Stimulated activated naive CD8-positive, alpha-beta T cell treated with anti-CD3 and anti-CD28 coated beads, Interleukin-15, amount 100 ng/mL, for 72 hours (primary cell): ENCODE measurements at regions not wholly inside any gene's neighbourhood (a gene's known extent, or its start where the extent isn't known, plus 50 kb on each side); places are given as distances from the start of the nearest gene placed in this dataset.
"Not testable (repeated sequence)": the region's sequence is repeated elsewhere in the genome, so short reads cannot be mapped to it uniquely, and the experiment has no call there.

Experiments
- ATAC-seq: fragments of 150-1000 bp; cut with Tn5 transposase; 2 replicates; pipeline ENCODE4 v1.10.0; 2021; ENCODE audit warnings: mild to moderate bottlenecking, moderate library complexity
- DNase-seq, 2 donors: peaks; one replicate each; pipeline ENCODE4 v3.0.0; 2021 to 2022
- H3K27ac Mint-ChIP-seq, 2 donors: one replicate each; pipeline ENCODE4 v1.8.0; 2022; ENCODE audit warnings: mild to moderate bottlenecking in 2 of 2, mixed read lengths in 2 of 2, moderate library complexity in 2 of 2
- H3K27me3 Mint-ChIP-seq: one replicate; pipeline ENCODE4 v1.8.0; 2022; ENCODE audit warnings: mixed read lengths
- H3K4me1 Mint-ChIP-seq: one replicate; pipeline ENCODE4 v1.8.0; 2022; ENCODE audit warnings: mild to moderate bottlenecking, mixed read lengths
- H3K4me3 Mint-ChIP-seq, 2 donors: one replicate each; pipeline ENCODE4 v1.8.0; 2022; ENCODE audit warnings: mild to moderate bottlenecking in 2 of 2, mixed read lengths in 2 of 2, moderate library complexity in 1 of 2
- H3K9me3 Mint-ChIP-seq, 2 donors: one replicate each; pipeline ENCODE4 v1.8.0; 2022; ENCODE audit warnings: mixed read lengths in 2 of 2

DNA sequence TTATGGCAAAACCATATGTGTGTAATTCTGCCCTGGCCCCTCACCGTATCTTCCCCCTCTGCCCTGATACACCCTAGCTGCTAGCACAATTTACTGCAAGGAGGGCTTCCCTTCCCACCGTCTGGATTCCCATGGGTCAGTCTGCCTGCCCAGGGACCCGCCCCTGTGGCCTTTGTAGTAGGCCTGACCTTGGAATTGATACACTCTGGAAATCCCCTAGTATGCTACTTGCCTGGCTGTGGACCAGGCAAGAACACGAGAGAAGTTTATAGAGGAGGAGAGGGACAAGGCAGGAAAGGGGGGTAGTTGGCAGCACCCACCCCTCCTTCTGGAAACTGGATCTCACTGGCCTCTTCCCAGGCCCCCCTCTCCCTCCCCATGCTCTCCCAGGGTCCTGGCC is 115.8 kb upstream of the CCL21 start:
- Mint-ChIP-seq H3K9me3 (peaks cover 0 to under 1% of the 10 kb centered on the region in 2 donors), H3K4me1 (no peaks in the 10 kb centered on the region), H3K27ac (no peak overlapping the region), H3K27me3 (no peaks in the 10 kb centered on the region), H3K4me3 (no peak overlapping the region)
- no peak for DNase-seq
- ATAC-seq, result no peak

DNA sequence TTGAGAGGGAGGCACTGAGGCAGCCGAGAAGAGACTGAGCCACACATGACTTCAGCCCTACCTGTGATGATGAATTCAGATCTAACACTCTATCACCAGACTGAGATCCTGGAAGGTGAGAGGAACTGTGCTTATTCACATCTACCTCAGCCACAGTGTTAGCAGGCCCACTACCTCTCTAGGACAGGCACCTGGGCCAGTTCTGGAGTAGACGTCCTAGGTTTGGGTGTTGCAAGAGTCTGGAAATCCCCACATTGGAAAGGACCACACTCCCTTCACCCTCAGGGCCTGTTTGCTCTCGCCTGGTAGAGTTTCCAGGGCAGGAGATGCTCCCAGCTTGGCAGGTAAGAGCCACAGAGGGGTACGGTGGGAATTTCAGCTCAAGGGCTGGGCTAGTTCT is 113.8 kb upstream of the CCL21 start:
- Mint-ChIP-seq H3K4me1 (no peaks in the 10 kb centered on the region), H3K9me3 (peaks cover 6% of the 10 kb centered on the region in 2 donors), H3K27ac (no peak overlapping the region), H3K27me3 (no peaks in the 10 kb centered on the region), H3K4me3 (no peak overlapping the region)
- no peak for ATAC-seq
- no peak for DNase-seq

DNA sequence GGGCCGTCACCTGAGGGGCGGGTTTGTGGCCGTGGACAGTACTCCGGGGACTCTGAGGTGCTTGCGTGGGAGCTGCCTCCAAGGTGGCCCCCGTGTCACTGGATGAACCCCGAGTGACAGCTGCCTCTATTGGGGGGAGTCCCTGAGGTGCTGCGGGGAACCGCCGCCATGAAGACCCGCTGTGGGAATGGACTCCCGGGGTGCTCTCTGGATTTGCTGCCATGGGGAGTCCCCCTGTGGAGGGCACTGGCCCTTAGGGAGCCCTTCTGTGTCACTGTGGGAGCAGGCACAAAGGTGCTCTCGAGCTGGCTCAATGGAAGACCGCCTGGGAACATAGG is 100.2 kb upstream of the CCL21 start:
- peaks cover 10 to 18% of the 10 kb centered on the region in 2 donors for H3K9me3 Mint-ChIP-seq
- peaks cover 6% of the 10 kb centered on the region for H3K4me1 Mint-ChIP-seq
- no peak overlapping the region for H3K27ac Mint-ChIP-seq
- ATAC-seq (no peak), DNase-seq (no peak)
- H3K27me3 Mint-ChIP-seq, result peaks cover 75% of the 10 kb centered on the region
- no peak overlapping the region for H3K4me3 Mint-ChIP-seq

DNA sequence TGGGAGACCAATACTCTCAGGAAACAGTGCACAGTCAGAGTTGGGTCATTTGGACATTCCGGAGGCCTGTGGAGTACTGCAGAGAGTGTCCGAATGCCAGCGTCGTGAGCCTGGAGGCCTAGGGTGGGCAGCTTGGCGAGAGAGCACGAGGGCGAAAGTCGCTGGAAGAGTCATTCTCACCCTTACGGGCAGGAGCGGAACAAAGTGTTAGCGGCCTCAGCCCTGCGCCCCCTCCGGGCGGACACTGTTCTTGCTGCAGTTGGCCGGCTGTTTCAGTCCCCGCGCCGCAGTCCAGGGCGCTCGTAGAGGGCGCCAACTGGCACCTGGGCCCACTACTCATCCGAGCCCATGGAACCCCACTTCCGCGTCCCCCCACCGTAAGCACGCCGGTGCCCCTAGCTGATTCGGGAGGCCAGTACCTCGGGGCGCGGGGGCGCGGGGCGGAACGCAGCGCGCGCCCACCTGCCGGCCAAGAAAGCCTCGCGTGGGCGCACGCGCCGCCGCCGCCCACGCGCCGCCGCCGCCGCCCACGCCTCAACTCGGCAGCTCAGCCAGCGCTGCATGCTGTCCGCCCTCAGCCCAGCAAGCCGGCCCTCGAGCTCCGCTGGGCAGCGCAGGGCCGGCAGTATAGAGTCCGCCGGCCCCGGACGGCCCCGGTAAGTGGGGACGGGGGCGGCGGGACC is 99.7 kb upstream of the CCL21 start:
- DNase-seq (no peak), ATAC-seq (no peak)
- no peak overlapping the region for H3K27ac Mint-ChIP-seq
- H3K4me3 Mint-ChIP-seq, result peak overlapping the region; percentile 14 to 25
- peaks cover 6% of the 10 kb centered on the region for H3K4me1 Mint-ChIP-seq
- peaks cover 70% of the 10 kb centered on the region for H3K27me3 Mint-ChIP-seq
- peaks cover 10 to 18% of the 10 kb centered on the region in 2 donors for H3K9me3 Mint-ChIP-seq

DNA sequence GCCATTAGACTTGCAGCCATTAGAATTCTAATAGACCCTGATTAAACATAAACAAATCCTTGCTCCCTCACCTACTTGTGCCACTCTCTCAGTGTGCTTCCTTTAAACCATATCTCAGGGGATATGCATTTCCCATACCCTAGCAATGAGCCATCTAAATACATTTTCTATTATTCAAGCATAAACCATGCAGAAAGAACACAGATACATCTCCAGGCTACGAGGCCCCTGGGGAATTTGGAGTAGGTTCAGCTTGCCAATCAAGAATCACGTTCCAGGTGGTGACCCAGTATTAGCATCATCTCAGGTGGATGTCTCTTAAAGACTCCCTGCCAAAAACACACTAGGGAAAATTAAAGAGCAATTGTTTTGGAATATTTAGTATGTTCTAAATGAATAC is 93.0 kb upstream of the CCL21 start:
- no peak overlapping the region for H3K4me3 Mint-ChIP-seq
- no peaks in the 10 kb centered on the region for H3K4me1 Mint-ChIP-seq
- H3K27me3 Mint-ChIP-seq, result peaks cover 47% of the 10 kb centered on the region
- H3K9me3 Mint-ChIP-seq, result peaks cover 0 to 10% of the 10 kb centered on the region in 2 donors
- DNase-seq, result no peak
- ATAC-seq, result no peak
- no peak overlapping the region for H3K27ac Mint-ChIP-seq

DNA sequence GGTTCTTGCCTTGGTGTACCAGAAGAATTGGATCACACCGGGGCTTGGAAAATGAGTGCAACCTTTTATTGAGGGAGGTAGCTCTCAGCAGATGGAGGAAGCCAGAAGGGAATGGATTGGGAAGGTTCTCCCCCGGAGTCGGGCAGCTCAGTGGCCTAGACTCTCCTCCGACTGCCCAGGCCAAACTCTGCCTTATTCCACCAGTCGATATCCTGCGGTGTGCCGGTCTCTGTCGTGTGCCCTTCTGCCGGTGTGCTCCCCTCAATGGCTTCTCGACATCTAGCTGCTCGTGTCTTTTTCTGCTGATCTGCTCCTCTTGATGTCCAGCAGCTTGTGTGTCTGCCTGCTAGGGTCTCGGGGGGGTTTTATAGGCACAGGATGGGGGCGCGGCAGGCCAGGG is 87.4 kb upstream of the CCL21 start:
- ATAC-seq (no peak), DNase-seq (no peak)
- H3K4me3 Mint-ChIP-seq, result no peak overlapping the region
- no peaks in the 10 kb centered on the region for H3K4me1 Mint-ChIP-seq
- peaks cover 67% of the 10 kb centered on the region for H3K27me3 Mint-ChIP-seq
- H3K9me3 Mint-ChIP-seq, result no peaks in the 10 kb centered on the region
- no peak overlapping the region for H3K27ac Mint-ChIP-seq

DNA sequence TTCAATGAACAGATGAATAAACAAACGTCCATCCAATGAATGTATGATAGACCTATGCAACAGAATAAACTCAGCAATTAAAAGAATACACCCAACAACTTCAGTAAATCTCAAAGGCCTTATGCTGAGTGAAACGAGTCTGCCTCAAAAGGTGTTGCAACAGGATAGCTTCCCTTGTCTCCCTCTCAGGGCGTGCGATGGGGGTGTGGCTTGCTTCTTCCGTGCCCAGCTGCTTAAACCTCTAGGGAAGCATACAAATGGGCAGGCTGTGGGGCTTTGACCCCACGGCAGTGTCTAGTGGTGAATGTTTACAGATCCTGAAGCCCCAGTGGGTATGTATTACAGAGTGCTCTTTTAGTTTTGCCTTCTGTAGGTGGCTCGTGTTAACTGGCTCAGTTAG is 87.0 kb upstream of the CCL21 start:
- no peak overlapping the region for H3K27ac Mint-ChIP-seq
- ATAC-seq (no peak), DNase-seq (no peak)
- H3K27me3 Mint-ChIP-seq, result peaks cover 67% of the 10 kb centered on the region
- no peak overlapping the region for H3K4me3 Mint-ChIP-seq
- H3K4me1 Mint-ChIP-seq, result no peaks in the 10 kb centered on the region
- no peaks in the 10 kb centered on the region for H3K9me3 Mint-ChIP-seq

DNA sequence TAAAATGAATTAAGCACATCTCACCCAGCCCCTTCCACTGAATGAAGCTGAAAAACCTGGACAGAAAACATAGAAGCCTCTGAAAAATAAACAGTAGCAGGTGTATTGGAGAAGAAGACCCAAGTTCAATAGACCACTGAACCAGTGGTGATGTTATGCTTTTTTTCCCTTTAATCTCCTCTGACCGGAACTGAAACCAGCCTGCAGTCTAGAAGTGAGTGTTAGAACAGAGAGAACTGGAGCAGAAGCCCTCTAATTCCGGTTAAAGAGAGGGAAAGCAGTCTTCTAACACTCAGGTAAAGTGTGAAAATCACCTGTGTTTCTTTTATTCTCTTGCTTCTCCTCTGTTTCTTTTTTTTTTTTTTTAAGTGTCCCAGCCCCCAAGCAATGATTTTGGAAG is 83.5 kb upstream of the CCL21 start:
- H3K4me3 Mint-ChIP-seq, result no peak overlapping the region
- DNase-seq (no peak), ATAC-seq (no peak)
- H3K4me1 Mint-ChIP-seq, result no peaks in the 10 kb centered on the region
- peaks cover 64% of the 10 kb centered on the region for H3K27me3 Mint-ChIP-seq
- no peaks in the 10 kb centered on the region for H3K9me3 Mint-ChIP-seq
- no peak overlapping the region for H3K27ac Mint-ChIP-seq

DNA sequence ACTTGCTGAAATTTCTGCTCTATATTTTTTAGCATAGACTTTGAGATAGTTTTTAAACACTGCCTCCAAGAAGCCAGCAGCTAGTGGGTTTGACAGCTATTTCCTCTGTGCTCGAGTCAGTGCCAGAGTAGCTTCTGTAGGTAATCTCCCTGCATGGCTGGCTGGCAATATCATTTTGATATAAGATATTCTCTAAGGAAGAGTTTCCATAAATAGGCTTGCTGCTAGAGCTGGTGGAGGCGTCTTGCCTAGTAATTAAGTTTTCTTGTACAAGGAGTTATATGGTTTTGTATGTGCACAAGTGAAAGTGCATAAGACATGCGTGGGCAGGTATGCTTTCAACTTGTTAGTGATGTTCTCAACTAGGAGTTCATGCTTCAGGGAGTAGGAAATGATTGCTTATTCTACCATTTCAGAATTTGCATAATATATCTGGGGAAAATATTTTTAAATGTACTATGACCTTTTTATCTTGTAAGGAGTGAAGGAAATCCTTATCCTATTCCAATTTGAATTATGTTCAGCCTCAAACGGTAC is 74.1 kb upstream of the CCL21 start:
- Mint-ChIP-seq H3K4me1 (no peaks in the 10 kb centered on the region), H3K27me3 (peaks cover 16% of the 10 kb centered on the region), H3K27ac (no peak overlapping the region), H3K4me3 (no peak overlapping the region), H3K9me3 (no peaks in the 10 kb centered on the region)
- no peak for ATAC-seq
- no peak for DNase-seq

DNA sequence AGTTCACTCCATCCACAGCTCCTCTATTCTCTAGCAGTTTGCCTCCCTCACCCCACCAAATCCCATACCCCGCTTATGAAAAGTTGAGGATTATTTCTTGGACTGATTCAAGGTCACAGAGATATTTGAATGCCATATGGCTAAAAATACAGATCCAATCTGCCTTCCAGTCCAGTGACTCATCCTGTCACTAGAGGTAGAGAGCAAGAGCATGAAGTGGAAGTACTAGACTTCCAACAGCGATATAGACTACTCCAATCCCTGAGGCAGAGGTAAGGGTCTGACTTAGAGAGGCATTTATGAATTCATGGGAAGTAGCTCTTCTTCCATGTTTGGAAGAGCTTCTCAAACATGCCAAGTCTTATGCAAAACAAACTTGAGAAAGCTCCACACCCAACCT is 72.4 kb upstream of the CCL21 start:
- H3K4me3 Mint-ChIP-seq, result no peak overlapping the region
- ATAC-seq, result no peak
- peaks cover 23% of the 10 kb centered on the region for H3K27me3 Mint-ChIP-seq
- no peak for DNase-seq
- H3K9me3 Mint-ChIP-seq, result no peaks in the 10 kb centered on the region
- H3K27ac Mint-ChIP-seq, result no peak overlapping the region
- H3K4me1 Mint-ChIP-seq, result no peaks in the 10 kb centered on the region

DNA sequence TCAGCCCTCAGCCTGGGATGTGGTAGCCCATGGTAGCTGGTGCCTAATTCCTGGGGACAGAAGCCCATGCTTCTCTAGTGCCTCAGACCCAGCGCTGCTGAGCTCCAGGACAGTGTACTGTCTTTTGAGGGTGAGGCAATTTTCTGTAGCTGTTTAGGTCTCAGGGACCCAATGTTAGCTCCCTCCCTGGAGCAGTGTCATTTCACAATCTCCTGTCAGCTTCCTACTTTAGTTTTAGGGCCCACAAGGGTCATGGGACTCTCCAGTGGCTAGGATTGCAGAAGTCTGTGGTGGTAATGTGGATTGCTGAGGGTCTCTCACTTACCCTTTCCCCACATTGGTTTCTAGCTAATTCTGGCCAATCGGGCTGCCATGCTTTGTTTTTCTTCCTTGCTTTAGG is 67.7 kb upstream of the CCL21 start:
- H3K9me3 Mint-ChIP-seq, result peaks cover 0 to 8% of the 10 kb centered on the region in 2 donors
- no peak for ATAC-seq
- no peak overlapping the region for H3K27ac Mint-ChIP-seq
- H3K4me3 Mint-ChIP-seq, result no peak overlapping the region
- no peaks in the 10 kb centered on the region for H3K4me1 Mint-ChIP-seq
- peaks cover 44% of the 10 kb centered on the region for H3K27me3 Mint-ChIP-seq
- DNase-seq, result no peak

DNA sequence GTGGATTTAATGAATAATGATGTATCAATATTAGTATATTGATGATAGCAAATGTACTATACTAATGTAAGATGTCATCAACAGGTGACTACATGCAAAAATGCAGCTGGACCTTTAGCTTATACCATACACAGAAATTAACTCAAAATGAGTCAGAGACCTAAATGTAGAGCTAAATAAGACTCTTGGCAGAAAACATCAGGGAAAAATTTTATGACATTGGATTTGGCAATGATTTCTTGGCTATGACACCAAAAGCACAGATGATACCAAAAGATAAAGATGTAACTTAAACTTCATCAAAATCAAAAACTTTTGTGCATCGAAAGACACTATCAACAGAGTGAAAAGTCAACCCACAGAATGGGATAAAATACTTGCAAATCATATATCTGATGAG is 64.0 kb upstream of the CCL21 start:
- no peaks in the 10 kb centered on the region for H3K4me1 Mint-ChIP-seq
- DNase-seq (no peak), ATAC-seq (no peak)
- H3K9me3 Mint-ChIP-seq, result peaks cover 0 to 8% of the 10 kb centered on the region in 2 donors
- H3K27ac Mint-ChIP-seq, result no peak overlapping the region
- H3K4me3 Mint-ChIP-seq, result no peak overlapping the region
- peaks cover 49% of the 10 kb centered on the region for H3K27me3 Mint-ChIP-seq

DNA sequence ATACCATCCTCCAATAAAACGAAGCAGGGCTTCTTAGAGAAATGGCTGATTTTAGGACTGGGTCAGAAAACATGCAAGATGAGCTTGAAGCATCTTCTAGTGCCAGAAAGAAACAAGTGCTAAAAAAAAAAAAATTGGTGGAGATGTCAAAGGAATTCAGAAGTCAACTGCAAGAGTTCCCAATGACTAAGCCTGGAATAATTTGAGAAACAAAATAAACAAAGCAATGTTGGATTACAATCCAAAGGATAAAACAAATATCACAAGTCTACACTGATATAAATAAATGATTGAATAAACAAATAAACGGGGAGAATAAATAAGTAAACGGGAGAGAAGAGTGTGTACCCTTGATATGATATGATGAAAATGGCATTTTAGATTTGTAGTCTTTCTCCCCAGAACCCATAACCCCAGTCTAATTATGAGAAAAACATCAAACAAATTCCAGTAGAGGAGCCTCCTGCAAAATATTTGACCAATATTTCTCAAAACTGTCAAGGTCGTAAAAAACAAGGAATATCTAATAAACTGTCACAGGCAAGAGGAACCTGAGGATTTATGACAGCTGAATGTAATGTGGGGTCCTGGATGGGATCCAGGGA is 63.5 kb upstream of the CCL21 start:
- Mint-ChIP-seq H3K4me3 (no peak overlapping the region), H3K9me3 (peaks cover 0 to 8% of the 10 kb centered on the region in 2 donors), H3K27ac (no peak overlapping the region), H3K27me3 (peaks cover 49% of the 10 kb centered on the region), H3K4me1 (no peaks in the 10 kb centered on the region)
- DNase-seq (no peak), ATAC-seq (no peak)

DNA sequence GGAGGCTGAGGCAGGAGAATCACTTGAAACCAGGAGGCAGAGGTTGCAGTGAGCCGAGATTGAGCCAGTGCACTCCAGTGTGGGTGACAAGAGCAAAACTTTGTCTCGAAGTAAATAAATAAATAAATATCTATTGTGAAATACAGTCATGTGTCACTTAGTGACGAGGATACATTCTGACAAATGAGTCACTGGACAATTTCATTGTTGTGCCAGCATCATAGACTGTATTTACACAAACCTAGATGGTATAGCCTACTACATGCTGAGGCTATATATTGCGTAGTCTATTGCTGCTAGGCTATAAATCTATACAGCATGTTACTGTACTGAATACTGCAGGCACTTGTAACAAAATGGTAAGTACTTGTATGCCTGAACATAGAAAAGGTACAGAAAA is 61.1 kb upstream of the CCL21 start:
- ATAC-seq (no peak), DNase-seq (no peak)
- H3K27me3 Mint-ChIP-seq, result peaks cover 54% of the 10 kb centered on the region
- no peaks in the 10 kb centered on the region for H3K4me1 Mint-ChIP-seq
- no peak overlapping the region for H3K4me3 Mint-ChIP-seq
- peaks cover 0 to 5% of the 10 kb centered on the region in 2 donors for H3K9me3 Mint-ChIP-seq
- no peak overlapping the region for H3K27ac Mint-ChIP-seq

DNA sequence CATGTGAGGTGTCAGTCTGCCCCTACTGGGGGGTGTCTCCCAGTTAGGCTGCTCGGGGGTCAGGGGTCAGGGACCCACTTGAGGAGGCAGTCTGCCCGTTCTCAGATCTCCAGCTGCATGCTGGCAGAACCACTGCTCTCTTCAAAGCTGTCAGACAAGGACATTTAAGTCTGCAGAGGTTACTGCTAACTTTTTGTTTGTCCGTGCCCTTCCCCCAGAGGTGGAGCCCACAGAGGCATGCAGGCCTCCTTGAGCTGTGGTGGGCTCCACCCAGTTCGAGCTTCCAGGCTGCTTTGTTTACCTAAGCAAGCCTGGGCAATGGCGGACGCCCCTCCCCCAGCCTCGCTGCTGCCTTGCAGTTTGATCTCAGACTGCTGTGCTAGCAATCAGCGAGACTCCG is 57.2 kb upstream of the CCL21 start:
- not testable (repeated sequence) for ATAC-seq, H3K27ac Mint-ChIP-seq, DNase-seq, H3K9me3 Mint-ChIP-seq, H3K4me1 Mint-ChIP-seq, H3K4me3 Mint-ChIP-seq
- H3K27me3 Mint-ChIP-seq, result peaks cover 41% of the 10 kb centered on the region

DNA sequence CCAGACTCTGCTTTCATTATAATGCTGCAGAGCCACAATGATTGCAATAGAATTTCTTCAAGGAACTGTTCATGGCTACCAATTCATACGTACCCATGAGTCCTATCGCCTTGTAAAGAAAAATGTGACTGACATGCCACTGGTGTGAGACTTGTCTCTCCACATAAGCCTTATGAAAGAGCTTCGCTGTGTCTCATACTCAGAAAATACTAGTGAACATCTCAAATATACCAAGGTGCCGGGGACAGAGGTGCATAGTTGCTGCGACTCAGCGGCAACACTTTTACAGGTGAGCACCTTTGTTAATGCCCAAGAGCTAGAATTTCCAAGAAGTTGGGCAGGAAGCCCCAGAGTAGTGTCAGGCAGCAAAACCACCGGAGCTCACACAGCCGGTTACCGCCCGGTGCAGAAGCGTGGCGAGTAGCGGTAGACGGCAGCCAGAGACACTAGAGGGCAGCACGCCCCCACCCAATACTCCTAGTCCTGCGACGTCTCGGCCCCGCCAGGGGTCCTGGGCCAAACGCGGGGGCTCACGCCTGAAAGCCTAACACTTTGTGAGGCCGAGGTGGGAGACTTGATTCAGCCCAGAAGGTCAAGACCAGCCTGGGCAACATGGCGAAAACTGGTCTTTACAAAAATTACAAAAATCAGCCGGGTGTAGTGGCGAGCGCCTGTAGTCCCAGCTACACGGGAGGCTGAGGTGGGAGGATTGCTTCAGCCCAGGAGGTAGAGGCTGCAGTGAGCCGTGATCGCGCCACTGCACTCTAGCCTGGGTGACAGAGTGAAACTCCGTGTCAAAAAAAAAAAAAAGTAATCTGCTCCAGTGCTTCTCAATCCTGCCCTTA is 50.5 kb upstream of the CCL21 start:
- not testable (repeated sequence) for H3K4me3 Mint-ChIP-seq, H3K4me1 Mint-ChIP-seq, H3K9me3 Mint-ChIP-seq, H3K27ac Mint-ChIP-seq
- H3K27me3 Mint-ChIP-seq, result peaks cover 53% of the 10 kb centered on the region
- DNase-seq (peak; percentile 46 to 52), ATAC-seq (peak; percentile 91)
